Activated T-helper 1 cell treated with anti-CD3 and anti-CD28 coated beads, Interleukin-12 subunit alpha, Interleukin-12 subunit beta, Interleukin-2, Interleukin-4 antibody, amounts not matched to agents 30 ng/mL and 10 ng/mL and 1 ng/mL, durations not matched to agents 14 hours and 24 hours and 36 hours (primary cell): ENCODE measurements at regions not wholly inside any gene's neighbourhood (a gene's known extent, or its start where the extent isn't known, plus 50 kb on each side); places are given as distances from the start of the nearest gene placed in this dataset.

Experiments used
- DNase-seq: peaks from one replicate; pipeline ENCODE4 v3.0.0; 2021; ENCODE audit warnings: low spot score
- H3K27ac Mint-ChIP-seq: one replicate; pipeline ENCODE4 v1.8.0; 2021; ENCODE audit warnings: mild to moderate bottlenecking, mixed read lengths
- H3K27me3 Mint-ChIP-seq: one replicate; pipeline ENCODE4 v1.8.0; 2022; ENCODE audit warnings: mild to moderate bottlenecking, moderate library complexity, mixed read lengths; ENCODE audit not compliant: insufficient read depth
- H3K36me3 Mint-ChIP-seq: one replicate; pipeline ENCODE4 v1.8.0; 2021; ENCODE audit warnings: low read depth, mixed read lengths
- H3K4me1 Mint-ChIP-seq: one replicate; pipeline ENCODE4 v1.8.0; 2021; ENCODE audit warnings: low read depth, mixed read lengths
- H3K4me3 Mint-ChIP-seq: one replicate; pipeline ENCODE4 v1.8.0; 2021; ENCODE audit warnings: mild to moderate bottlenecking, moderate library complexity, mixed read lengths
- H3K9me3 Mint-ChIP-seq: one replicate; pipeline ENCODE4 v1.8.0; 2021; ENCODE audit warnings: mixed read lengths
- intact Hi-C: fragments of 100-400 bp; cut with micrococcal nuclease; formaldehyde crosslinking; loops from one replicate; pipeline ENCODE4 v1.15.1; 2024

DNA sequence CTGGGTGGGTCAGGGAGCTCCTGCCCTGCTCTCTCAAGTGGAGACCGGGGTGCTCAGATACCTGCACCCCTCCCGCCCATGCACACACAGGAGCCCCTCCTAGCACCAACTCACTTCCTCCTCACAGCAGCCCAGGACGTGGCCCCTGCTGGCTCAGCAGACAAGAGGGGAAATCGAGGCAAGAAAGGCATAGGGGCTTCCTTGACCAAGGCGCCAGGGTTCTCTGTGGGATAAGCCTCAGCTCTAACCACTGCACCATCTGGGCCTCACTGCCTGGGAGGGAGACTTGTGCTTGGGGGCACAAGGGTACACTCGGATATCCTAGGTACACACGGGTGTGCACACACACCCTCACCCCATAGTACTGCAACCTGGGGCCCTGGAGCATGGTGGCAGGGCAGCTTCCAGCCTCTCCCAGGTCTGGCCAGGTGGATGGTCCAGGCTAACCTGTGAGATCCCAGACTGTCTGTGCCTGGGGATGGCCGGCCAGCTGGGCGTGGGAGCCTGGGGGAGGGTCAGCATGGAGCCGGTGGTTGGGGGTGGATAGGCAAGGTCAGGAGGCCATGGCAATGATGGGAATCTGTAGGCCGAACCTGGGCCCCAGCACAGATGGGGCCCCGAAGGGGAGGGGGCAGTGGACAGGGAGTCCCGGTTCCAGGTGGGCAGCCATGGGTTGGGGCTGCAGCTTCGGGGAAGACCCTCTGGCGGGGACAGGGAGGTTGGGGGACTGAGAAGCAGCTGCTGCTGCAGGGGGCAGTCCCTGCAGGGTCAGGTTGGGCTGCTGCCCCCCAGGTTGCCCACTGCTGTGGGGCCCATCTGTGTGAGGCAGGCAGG is 312.4 kb downstream of the TMEM121 start:
- DNase-seq: no peak

GRCh38 chr14:105839425-105840265 is 313.3 kb downstream of the TMEM121 start:
- Mint-ChIP-seq H3K36me3 (no peaks in the 10 kb centered on the region), H3K9me3 (no peaks in the 10 kb centered on the region), H3K27me3 (peaks cover 6% of the 10 kb centered on the region), H3K4me3 (no peak overlapping the region), H3K4me1 (no peaks in the 10 kb centered on the region), H3K27ac (no peak overlapping the region)
- intact Hi-C loops: no loop called here
- no peak for DNase-seq

More for the DNA sequence above, 312.4 kb downstream of the TMEM121 start:
- no peaks in the 10 kb centered on the region for H3K4me1 Mint-ChIP-seq
- no peak overlapping the region for H3K4me3 Mint-ChIP-seq
- H3K36me3 Mint-ChIP-seq: no peaks in the 10 kb centered on the region
- H3K27ac Mint-ChIP-seq: no peak overlapping the region
- intact Hi-C loops: no loop called here
- peaks cover 7% of the 10 kb centered on the region for H3K27me3 Mint-ChIP-seq
- no peaks in the 10 kb centered on the region for H3K9me3 Mint-ChIP-seq

GRCh38 chr14:105840266-105841021 is 314.1 kb downstream of the TMEM121 start:
- no peaks in the 10 kb centered on the region for H3K36me3 Mint-ChIP-seq
- H3K4me3 Mint-ChIP-seq: no peak overlapping the region
- H3K4me1 Mint-ChIP-seq: no peaks in the 10 kb centered on the region
- DNase-seq: no peak
- intact Hi-C loops: no loop called here
- no peak overlapping the region for H3K27ac Mint-ChIP-seq
- peaks cover 6% of the 10 kb centered on the region for H3K27me3 Mint-ChIP-seq
- H3K9me3 Mint-ChIP-seq: no peaks in the 10 kb centered on the region

DNA sequence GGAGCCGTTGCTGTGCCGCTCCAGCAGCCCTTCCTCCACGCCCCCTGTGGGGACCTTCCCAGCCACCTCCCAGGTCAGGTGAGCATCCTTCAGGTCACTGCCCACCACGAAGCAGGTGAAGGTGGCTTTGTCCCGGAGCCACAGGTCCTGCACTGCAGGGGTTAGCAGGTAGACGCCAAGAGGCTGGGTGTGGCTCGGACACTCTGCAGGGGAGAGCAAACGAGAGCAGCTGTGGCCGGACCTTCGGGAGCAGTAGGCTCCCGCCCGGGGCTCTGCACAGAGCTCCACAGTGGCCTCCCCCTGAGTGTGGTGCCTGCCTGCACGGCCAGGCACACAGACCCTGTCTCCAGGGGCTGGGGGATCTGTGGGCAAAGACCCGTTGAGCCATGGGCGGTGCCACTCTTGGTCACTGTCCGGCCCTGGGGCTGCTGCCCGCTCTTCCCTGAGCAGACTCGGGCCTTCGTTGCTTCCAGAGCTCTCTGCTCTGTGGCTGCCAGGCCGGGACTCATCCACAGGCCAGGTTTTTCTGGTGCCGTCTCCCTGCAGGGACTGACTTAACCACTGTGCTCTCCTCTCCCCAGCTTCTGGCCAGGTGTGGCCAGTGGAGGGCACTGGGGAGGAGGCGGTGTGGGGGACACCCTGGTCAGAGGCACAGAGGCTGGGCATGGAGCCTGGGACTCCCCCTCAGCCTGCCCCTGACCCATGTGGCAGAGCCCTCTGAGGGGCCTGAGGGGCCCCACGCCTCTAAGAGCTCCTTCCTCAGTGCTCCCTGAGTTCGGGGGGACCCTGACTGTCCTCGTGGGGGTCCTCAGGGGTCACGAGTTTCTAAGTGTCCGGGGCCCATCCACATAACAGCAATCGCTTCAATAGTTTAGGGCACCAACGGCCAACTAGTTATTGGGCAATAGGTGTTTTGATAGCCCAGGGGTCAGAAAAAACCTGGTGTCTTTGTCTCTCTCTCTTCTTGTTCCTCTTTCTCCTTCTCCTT is 314.9 kb downstream of the TMEM121 start:
- no peak overlapping the region for H3K4me3 Mint-ChIP-seq
- no peaks in the 10 kb centered on the region for H3K36me3 Mint-ChIP-seq
- DNase-seq: no peak
- H3K27ac Mint-ChIP-seq: no peak overlapping the region
- H3K9me3 Mint-ChIP-seq: no peaks in the 10 kb centered on the region
- peaks cover 6% of the 10 kb centered on the region for H3K27me3 Mint-ChIP-seq
- intact Hi-C loops: no loop called here
- H3K4me1 Mint-ChIP-seq: no peaks in the 10 kb centered on the region

- H3K4me3 Mint-ChIP-seq: no peak overlapping the region
- no peak overlapping the region for H3K27ac Mint-ChIP-seq
- H3K27me3 Mint-ChIP-seq: peaks cover 6% of the 10 kb centered on the region
- no peaks in the 10 kb centered on the region for H3K9me3 Mint-ChIP-seq
- H3K36me3 Mint-ChIP-seq: no peaks in the 10 kb centered on the region
- no peaks in the 10 kb centered on the region for H3K4me1 Mint-ChIP-seq
- DNase-seq: no peak
- intact Hi-C loops: no loop called here
Measured at GRCh38 chr14:105842105-105842504, 315.7 kb downstream of the TMEM121 start.

DNA sequence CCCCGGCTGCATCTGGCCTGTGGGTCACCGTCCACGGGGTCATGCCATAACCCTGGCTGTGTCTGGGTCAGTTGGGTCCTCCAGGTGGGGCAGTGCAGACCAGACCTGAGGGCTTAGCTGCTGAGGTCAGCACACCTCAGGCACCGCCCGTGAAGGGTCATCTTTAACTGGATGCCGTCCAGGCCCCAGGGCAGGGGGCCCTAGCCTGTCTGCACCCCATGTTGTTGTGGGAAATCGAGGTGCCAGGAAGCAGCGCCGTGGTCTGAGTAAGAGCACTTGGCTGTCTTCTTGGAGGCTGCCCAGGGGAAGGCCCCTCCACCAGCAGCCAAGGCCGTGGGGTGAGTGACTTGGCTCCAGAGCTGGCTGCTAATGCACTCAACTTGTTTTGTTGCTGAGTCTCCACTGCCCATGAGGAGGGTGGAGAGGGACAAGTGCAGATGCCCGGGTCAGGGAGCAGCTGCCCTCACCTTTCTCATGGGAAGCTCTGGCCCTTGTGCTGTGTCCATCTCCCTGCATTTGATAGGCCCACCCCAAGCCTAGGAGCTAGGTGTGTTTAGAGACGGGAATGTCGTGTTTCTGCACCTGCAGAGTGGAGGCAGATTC is 317.2 kb downstream of the TMEM121 start:
- intact Hi-C loops: no loop called here
- DNase-seq: no peak
- Mint-ChIP-seq H3K36me3 (no peaks in the 10 kb centered on the region), H3K27me3 (peaks cover 4% of the 10 kb centered on the region), H3K27ac (no peak overlapping the region), H3K4me1 (no peaks in the 10 kb centered on the region), H3K9me3 (no peaks in the 10 kb centered on the region), H3K4me3 (no peak overlapping the region)

GRCh38 chr14:105844047-105844630 is 317.8 kb downstream of the TMEM121 start:
- H3K27ac Mint-ChIP-seq: no peak overlapping the region
- no peaks in the 10 kb centered on the region for H3K36me3 Mint-ChIP-seq
- peaks cover 4% of the 10 kb centered on the region for H3K27me3 Mint-ChIP-seq
- H3K4me3 Mint-ChIP-seq: no peak overlapping the region
- no peaks in the 10 kb centered on the region for H3K9me3 Mint-ChIP-seq
- DNase-seq: no peak
- intact Hi-C loops: no loop called here
- no peaks in the 10 kb centered on the region for H3K4me1 Mint-ChIP-seq

DNA sequence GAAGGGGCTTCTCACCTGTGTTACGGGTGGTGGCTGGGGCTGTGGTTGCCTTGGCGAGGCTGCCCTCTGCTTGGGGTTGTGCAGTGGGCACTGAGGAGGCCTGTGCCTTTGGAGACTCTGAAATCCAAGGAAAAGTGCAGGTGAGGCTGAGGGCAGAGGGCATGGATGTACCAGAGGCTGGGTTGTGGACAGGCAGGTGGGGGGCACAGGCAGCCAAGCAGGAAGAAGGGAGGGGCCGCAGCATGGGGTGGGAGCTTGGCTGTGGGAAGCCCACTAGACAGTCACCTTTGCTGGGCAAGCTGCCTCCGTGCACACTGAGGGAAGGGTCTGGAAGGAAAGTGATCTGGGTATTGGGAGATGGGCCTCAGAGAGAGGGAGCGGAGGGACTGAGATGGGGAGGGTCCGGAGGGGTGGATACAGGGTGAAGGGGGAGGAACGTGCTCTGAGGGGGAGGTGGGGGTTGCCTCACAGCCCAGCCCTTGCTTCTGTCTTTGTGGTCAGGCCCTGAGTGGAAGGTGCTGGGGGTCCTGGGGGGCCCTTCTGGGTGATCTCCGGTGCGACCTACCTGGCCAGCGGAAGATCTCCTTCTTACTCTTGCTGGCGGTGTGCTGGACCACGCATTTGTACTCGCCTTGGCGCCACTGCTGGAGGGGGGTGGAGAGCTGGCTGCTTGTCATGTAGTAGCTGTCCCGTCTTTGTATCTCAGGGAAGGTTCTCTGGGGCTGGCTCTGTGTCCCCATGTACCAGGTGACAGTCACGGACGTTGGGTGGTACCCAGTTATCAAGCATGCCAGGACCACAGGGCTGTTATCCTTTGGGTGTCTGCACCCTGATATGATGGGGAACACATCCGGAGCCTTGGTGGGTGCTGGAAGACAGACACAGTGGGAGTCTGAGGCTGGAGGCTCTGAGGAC is 318.7 kb downstream of the TMEM121 start:
- Mint-ChIP-seq H3K36me3 (no peaks in the 10 kb centered on the region), H3K4me3 (no peak overlapping the region), H3K27me3 (peaks cover 4% of the 10 kb centered on the region), H3K9me3 (no peaks in the 10 kb centered on the region), H3K27ac (no peak overlapping the region), H3K4me1 (no peaks in the 10 kb centered on the region)
- intact Hi-C loops: no loop called here
- DNase-seq: no peak

- no peaks in the 10 kb centered on the region for H3K4me1 Mint-ChIP-seq
- peaks cover 4% of the 10 kb centered on the region for H3K27me3 Mint-ChIP-seq
- intact Hi-C loops: no loop called here
- H3K4me3 Mint-ChIP-seq: no peak overlapping the region
- H3K9me3 Mint-ChIP-seq: no peaks in the 10 kb centered on the region
- no peak for DNase-seq
- H3K27ac Mint-ChIP-seq: no peak overlapping the region
- H3K36me3 Mint-ChIP-seq: no peaks in the 10 kb centered on the region
Measured at GRCh38 chr14:105845725-105846309, 319.4 kb downstream of the TMEM121 start.

DNA sequence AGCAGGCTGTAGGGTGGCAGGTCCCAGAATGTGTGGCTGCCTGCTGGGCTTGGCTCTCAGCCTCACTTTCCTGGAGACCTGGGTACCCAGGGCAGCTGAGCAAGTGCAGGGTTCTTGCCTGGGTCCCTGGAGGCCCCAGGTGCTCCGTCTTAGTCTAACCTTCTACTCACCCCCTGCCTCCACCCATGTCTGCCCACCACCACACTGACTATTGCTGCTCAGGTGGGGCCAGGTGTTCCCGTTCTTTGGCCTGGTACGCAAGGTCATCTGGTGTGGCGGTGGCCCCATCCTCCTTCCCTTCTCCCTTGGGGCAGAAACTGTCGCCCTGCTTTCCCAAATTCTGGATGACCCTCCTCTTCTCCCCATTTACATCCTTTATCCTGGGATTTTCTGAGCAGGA is 319.9 kb downstream of the TMEM121 start:
- no peaks in the 10 kb centered on the region for H3K36me3 Mint-ChIP-seq
- no peaks in the 10 kb centered on the region for H3K4me1 Mint-ChIP-seq
- no peaks in the 10 kb centered on the region for H3K9me3 Mint-ChIP-seq
- no peak overlapping the region for H3K4me3 Mint-ChIP-seq
- peaks cover 4% of the 10 kb centered on the region for H3K27me3 Mint-ChIP-seq
- DNase-seq: no peak
- intact Hi-C loops: no loop called here
- no peak overlapping the region for H3K27ac Mint-ChIP-seq
